ENCODE measurements at regions not wholly inside any gene's neighbourhood (a gene's known extent, or its start where the extent isn't known, plus 50 kb on each side); places are given as distances from the start of the nearest gene placed in this dataset.

GRCh38 chr1:209390764-209391163, 192.8 kb upstream of the CAMK1G start:
- DNase-seq, result no peak

DNA sequence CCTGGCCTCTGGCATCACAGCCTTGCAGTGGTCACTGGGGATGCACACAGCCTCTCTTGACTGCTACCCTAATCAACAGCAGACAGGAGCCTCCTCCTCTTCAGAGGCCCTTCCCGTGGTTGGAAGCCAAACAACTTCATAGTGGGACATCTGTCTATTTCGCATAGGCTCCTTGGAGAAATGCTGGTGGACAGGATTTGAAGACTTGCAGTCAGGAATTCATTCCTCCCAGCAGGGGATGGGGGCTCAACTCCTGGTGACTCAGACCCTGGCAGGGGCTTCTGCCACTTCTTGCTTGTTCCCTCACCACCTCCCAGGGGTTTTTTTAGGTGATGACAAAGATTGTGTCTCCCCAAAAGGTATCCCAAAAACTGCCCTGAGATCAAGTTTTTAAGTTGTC, 191.7 kb upstream of the CAMK1G start:
- no peak for DNase-seq

DNA sequence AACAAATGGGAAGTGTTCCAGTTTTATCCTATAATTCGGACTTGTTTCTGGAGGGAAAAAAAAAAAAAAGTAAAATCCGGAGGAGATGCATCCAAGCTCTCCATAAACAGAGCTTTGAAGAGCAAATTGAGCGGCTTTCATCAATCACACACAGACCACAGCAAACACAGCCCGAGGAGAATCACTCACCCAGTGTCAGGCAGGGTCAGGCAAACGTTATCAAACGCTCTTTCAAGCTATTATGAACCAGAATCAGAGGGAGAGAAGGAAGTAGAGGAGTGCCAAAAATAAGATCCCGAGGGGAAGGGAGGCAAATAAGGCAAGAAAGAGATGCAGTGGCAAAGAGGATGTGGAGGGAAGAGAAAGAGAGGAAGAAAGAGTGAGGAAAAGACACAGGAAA, 188.3 kb upstream of the CAMK1G start:
- DNase-seq, result no peak

DNA sequence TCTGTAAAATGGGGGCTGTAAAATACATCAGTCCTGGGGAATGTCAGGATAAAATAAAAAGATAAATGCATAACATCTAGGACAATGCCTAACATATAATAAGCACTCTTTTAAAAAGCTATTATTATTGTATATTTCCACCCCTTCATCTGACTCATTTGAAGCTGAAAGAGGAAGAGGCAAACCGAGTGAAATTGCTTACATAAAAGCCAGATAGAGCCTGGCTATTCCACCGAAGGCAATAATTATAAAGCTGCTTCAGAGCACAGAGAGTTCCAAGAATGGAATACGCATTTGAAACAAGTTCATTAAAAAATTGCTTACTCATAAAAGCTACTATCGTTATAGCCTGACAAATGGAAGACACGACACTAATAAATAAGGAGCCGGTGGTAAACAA, 186.1 kb upstream of the CAMK1G start:
- DNase-seq, result no peak

- no peak for DNase-seq
Observed at GRCh38 chr1:209397910-209398309, 185.6 kb upstream of the CAMK1G start.

DNA sequence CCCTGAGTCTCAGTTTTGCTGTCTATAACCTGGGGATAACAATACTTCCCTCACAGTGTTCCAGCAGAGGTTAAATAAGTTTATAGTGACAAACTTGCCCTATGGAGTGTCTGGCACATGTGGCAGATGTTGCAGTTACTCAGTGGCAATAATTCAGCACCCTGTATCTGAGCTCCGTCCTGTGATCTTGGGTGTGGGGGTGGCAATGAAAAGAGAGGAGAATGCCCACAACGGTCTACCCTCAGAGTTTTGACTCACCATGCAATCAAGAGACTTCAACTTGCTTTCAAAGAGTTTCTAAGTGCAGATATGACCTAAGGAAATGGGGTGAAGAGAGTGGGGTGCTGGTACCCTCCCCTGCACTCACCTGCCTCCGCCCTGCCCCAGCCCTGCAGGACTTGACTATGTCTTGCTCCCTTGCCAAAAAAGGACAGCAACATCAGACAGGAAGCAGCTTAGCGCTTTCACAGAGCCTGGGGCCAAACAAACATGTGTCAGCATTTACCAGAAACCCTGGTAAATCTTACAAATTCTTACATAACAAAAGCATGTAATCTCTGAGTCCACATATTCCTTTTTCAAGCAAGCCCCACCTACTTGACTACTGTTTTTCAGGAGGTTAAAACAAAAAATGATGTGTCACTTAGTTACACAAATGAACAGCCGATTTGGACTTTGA, 185.1 kb upstream of the CAMK1G start:
- DNase-seq, result no peak

DNA sequence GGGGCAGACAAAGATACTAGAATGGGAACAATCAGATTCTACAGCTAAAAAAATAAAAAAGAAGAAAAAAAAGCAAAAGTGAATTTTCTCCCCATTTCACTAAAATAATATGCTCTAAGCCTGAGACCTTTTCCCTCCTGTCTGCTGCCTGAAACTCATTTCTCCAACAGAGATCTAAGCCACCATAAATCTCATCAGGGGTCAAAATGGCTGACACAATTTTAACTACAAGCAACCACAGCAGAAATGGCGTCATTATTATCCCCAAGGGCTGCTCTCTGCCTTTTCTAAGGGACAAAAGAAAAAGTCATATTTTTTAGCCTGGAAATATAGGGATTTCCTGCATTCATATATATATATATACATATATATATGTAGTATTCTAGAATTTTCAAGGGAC, 183.7 kb upstream of the CAMK1G start:
- DNase-seq, result no peak

DNA sequence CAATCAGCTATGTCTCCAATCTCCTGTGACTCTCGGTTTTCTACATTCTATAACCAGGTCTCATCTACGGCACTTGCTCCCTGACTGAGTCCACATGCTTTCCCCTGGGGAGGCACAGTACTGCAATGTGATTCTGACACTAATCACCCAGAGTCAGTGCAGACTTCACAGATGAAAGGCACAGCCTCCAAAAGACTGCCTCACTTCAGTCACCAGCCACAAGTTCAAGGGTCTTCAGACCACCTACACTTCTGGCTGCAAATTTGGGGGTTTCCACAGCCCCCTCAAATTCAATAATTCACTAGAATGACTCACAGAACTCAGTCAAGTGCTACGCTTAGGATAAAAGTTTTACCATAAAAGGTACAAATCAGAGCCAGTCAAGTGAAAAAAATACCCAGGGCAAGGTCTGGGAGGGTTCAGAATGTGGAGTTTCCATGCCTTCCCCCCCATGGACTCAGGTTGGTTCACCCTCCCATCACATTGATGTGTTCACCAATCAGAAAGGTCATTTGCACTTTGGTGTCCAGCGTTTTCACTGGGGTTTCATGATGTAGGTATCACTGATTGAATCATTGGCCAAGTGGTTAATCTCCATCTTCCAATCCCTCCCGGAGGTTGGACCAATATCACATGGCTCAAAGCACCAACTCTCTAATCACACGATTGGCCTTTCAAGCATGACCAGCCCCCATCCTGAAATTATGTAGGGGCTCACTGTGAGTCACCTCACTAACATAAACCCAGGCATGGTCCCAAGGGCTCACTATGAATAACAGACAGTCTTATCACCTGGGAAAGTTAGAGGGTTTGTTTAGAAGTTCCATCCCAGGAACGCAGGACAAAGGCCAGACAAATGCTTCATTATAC, 182.9 kb upstream of the CAMK1G start:
- DNase-seq, result no peak

DNA sequence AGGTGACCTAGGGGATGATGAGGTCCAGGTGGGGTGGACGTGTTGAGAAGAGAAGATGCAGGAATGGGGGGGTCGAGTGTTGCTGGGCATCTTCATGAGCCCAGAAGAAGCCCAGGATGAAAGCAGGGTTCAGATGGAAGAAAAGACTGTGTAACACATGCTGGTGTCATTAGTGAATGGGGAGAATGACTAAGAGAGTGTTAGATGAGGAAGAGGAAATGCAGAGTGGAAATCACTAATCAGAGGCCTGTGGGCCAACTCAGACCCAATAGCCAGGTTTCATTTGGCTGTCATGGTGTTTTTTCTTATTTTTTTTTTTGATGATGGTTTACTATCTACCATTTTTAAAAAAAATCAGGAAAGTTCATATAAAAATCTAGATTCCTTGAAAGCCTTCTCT, 180.8 kb upstream of the CAMK1G start:
- DNase-seq, result no peak

GRCh38 chr1:209403921-209404320, 179.6 kb upstream of the CAMK1G start:
- DNase-seq, result no peak

DNA sequence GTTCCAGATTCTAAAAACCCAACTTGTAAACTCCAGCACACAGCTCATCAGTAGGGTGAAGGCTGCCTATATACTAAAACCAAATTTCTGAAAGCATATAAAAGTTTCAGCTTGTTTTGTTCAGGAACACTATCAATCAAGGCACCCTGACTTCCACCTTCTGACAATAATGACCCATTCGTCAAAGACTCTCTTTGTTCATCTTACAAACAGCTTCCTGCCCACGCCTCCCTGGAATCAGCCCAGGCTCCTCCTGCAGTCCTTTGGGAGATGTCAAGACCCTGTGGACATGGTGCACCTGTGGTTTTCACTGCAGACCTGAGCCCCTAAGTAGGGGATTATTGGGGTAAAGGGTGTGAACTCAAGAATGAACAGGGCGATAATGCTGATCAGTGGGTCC, 178.9 kb upstream of the CAMK1G start:
- DNase-seq, result no peak

- DNase-seq, result no peak
Observed at GRCh38 chr1:209405183-209405814, 178.2 kb upstream of the CAMK1G start.

- no peak for DNase-seq
Observed at GRCh38 chr1:209406168-209406567, 177.3 kb upstream of the CAMK1G start.

- no peak for DNase-seq
Observed at GRCh38 chr1:209406595-209406994, 176.9 kb upstream of the CAMK1G start.

- DNase-seq, result no peak
Observed at GRCh38 chr1:209409780-209410179, 173.7 kb upstream of the CAMK1G start.

- no peak for DNase-seq
Observed at GRCh38 chr1:209411491-209411929, 172.0 kb upstream of the CAMK1G start.

- no peak for DNase-seq
Observed at GRCh38 chr1:209412036-209412435, 171.5 kb upstream of the CAMK1G start.

GRCh38 chr1:209412566-209412965, 170.9 kb upstream of the CAMK1G start:
- DNase-seq, result no peak

- DNase-seq, result no peak
Observed at GRCh38 chr1:209413062-209413461, 170.5 kb upstream of the CAMK1G start.

DNA sequence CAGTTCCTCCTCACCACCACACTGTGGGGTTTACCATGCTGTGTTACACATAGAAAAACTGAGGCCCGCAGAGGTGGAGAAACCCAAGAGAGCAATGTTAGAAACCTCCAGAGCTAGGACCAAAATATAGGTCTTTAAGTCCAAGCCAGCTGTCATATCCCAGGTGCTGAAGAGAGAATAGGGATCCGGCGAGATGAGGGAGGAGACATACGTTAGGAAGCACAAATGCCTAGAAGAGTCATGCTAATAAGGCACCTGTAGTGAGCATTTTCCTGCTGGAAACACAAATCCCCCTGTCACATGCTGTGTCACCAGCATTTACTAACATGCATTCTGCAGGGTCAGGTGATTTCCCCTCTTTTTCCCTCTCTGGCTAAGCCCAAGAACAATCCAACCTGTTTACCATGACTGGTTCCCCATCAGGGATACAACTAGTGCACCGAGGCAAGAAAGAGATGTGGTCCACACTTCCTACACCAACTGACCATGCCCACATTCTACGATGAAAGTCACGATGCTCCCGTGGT, 168.6 kb upstream of the CAMK1G start:
- DNase-seq, result no peak

- no peak for DNase-seq
Observed at GRCh38 chr1:209416039-209416438, 167.5 kb upstream of the CAMK1G start.

GRCh38 chr1:209416716-209417115, 166.8 kb upstream of the CAMK1G start:
- DNase-seq, result no peak

DNA sequence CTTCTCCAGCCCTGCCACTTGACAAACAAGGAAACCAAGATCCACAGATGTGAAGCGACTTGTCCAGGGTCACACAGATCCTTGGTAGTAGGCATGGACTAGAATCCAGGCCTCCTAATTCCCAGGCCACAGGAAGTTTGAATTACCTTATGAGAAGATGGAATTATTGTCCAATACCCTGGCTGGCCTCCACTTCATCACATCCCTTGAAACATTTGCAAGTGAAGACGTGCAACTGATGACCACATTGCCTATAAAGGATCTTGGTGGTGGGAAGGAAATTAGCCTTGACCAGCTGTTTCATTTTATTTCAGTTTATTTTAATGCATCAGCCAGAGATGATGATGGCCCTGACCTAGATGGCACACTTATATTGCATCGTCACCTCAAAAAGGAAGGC, 165.8 kb upstream of the CAMK1G start:
- DNase-seq, result no peak

DNA sequence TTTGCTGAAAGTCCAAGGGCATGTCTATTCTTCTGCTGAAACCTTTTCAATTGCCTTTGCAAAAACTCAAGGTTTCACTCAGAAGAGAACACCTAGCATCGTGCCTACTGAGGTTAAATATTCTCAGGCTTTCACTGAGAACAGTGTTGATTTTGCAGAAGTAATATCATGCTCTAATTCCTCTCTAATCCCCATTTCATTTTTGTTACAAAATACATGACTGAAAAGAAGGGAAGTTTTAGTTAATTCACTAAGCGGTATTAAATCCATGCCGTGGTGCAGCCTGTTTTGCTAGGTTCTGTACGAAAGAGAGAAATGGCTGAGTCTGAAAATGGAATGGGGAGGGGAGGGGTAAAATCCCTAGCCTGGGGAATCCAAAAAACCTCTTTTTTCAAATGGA, 163.2 kb upstream of the CAMK1G start:
- DNase-seq, result no peak
